CD4-positive, alpha-beta T cell treated with Interleukin-15 for 4 hours (primary cell): ENCODE measurements at regions not wholly inside any gene's neighbourhood (a gene's known extent, or its start where the extent isn't known, plus 50 kb on each side); places are given as distances from the start of the nearest gene placed in this dataset.
"Not testable (repeated sequence)": the region's sequence is repeated elsewhere in the genome, so short reads cannot be mapped to it uniquely, and the experiment has no call there.

Source experiments
- DNase-seq: peaks from one replicate; pipeline ENCODE4 v3.0.0-alpha.2; 2020; ENCODE audit warnings: low spot score

- no peak for DNase-seq
These were observed 191.1 kb downstream of the MAT2B start for GRCh38 chr5:163696579-163696887.

DNA sequence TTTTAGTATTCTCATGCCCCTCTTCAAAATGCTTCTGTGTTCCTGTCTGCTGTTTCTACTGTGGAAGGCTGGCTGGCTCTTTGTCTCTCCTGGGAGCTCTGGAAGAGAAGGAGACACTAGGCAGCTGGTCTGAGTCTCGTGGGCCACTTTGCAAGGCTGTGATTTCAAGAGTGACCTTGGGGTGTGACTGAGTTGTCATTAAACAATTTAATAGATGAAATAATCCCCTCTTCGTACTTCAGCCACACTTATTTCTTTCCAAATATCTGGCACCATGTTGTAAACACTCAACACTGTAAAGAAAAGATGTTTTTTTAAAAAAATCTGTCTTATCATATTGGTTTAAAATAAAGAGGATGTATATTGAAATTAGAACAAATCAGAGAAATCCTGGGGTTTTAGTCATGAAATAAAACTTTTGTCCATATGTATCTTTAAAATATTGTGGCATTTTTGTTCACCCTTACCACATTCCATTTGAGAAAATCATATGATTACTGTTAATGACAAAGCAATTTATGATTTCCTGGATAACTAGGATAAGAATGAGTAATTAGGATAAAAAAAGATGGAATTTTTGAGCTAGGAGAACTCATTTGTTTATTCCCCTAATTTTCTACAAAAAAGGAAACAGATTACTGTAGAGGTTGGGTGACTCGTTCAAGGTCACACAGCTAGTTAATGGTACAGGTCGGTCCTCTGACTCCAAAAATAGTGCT lies 200.8 kb downstream of the MAT2B start:
- DNase-seq: no peak

- DNase-seq: no peak
These were observed 206.6 kb downstream of the MAT2B start for GRCh38 chr5:163712011-163712410.

- no peak for DNase-seq
These were observed 212.9 kb downstream of the MAT2B start for GRCh38 chr5:163718272-163718671.

DNA sequence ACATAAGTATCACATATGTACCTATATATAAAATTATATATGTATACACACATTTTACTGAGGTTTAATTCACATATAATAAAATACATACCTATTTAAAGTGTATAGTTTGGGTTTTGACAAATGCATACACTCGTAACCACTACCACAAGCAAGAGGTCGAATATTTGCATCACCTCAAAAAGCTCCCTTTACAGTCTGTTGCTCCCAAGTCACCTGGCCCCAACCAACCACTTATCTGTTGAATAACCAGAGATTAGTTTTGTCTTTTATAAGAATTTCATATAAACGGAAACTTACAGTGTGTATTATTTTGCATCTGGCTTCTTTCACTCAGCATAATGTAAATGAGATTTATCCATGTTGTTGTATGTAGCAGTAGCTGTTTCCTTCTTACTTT lies 218.9 kb downstream of the MAT2B start:
- DNase-seq: no peak

DNA sequence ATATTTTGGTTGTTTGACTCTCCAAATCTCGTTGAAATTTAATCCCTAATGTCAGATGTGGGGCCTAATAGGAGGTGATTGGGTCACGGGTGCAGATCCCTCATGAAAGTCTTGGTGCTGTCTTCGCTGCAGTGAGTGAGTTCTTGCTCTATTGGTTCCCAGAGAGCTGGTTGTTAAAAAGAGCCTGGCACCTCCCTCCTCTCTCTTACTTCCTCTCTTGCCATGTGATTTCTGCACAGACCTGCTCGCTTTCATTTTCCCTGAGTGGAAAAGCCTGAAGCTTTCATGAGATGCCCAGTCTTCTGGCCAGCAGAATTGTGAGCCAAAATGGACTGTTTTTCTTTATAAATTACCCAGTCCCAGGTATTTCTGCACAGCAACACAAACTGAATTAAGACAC lies 221.6 kb downstream of the MAT2B start:
- DNase-seq: no peak

- DNase-seq: no peak
These were observed 224.9 kb downstream of the MAT2B start for GRCh38 chr5:163730206-163730756.

DNA sequence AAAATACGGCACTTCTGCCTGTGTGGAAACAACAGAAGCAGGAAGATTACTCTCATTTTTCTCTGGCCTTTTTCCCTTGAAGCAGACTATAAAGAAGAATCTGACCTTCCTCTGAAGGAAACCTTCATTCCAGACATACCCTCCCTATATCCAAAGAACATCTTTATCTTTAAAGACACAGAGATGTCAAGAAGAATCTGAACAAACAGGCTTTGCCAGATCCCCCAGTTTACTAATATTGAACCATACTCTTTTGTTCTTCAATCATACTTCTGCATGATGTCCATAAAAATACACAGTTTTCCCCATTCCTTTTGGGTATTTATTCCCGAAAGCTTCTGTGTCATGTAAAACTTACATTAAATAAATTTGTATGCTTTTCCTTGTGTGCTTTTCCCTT lies 225.8 kb downstream of the MAT2B start:
- no peak for DNase-seq

DNA sequence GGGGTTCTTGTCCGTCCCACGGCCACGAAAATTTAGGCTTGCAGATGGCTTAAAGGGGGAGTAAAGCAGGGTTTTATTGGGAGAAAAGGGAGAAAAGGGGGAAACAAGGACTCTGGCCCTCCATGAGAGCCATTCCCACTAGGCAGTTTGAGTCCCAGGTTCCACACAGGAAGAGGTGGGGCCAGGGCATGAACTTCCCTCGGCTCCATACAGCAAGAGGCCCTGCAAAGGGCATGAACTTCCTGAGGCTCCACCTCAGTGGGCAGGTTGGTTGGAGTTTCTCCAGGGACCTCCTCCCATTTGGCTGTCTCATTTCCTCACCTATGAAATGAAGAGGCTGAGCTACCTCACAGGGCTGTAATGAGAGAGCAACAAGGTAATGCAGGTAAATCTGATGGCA lies 229.7 kb downstream of the MAT2B start:
- no peak for DNase-seq

DNA sequence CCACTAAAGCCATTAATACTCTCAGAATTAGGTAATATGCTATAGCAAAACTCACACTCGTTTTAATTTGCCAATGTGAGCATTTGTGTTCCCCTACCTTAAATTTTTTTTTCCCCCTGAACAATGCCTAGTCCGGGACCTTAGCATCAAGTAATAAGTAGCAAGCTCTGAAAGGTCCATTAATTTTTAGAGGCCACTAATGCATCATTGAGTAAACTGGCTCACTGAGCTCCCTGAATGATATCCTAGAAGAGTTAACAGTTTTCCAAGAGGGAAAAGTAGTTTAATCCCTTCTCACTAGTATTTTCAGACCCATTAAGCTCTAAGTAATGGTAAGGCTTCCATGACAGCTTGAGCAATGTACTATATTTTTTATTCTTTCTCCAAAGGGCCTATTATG lies 242.2 kb downstream of the MAT2B start:
- DNase-seq: no peak

DNA sequence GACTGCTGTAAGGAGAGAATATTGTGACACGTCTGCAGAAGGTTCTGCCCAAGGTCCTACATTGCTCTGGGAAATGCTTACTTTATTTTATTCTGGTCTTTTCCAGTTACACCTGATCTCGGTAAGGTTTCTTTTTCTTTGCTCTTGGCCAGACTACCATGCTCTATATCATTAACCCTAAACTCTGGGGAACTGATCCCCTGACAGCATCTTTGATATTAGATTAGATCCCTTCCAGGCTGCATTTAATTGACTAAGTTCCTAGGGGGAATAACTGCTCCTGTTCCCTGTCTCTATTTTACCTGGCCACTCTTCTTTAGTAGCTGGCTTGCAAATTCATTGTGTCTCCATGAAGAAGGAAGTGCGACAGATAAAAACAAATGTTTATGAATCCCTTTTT lies 243.5 kb downstream of the MAT2B start:
- DNase-seq: no peak

DNA sequence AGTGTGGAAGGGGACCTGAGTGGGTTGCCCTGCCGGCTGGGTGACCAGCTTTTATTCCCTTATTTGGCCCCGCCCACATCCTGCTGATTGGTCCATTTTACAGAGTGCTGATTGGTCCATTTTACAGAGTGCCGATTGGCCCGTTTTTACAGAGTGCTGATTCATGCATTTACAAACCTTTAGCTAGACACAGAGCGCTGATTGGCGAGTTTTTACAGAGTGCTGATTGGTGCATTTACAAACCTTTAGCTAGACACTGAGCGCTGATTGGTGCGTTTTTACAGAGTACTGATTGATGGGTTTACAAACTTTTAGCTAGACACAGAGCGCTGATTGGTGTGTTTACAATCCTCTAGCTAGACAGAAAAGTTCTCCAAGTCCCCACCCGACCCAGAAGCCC lies 245.0 kb downstream of the MAT2B start:
- DNase-seq: not testable (repeated sequence)

GRCh38 chr5:163755505-163755904 lies 250.1 kb downstream of the MAT2B start:
- no peak for DNase-seq

- DNase-seq: no peak
These were observed 250.8 kb downstream of the MAT2B start for GRCh38 chr5:163756170-163756569.

GRCh38 chr5:163757344-163757743 lies 251.9 kb downstream of the MAT2B start:
- no peak for DNase-seq

DNA sequence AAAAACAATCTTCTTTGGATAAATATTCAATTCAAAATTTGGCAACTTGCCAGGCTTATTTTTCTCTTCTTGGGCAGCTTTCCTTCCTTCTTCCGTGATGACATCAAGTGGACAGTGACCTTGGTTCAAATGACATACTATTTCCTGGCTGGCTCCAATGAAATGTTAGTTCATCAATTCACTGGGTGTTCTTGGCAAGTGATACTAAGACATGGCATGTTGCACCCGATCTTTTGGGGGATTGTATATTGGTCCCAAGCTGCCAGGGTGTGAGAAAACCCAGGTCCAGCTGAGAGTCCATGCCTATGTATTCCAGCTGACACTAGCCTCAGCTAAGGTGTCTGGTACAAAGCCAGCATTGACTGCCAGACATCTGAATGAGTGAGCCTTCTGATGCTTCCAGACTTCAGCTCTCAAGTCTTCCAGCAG lies 252.9 kb downstream of the MAT2B start:
- DNase-seq: no peak

GRCh38 chr5:163759000-163759704 lies 253.7 kb downstream of the MAT2B start:
- DNase-seq: no peak

DNA sequence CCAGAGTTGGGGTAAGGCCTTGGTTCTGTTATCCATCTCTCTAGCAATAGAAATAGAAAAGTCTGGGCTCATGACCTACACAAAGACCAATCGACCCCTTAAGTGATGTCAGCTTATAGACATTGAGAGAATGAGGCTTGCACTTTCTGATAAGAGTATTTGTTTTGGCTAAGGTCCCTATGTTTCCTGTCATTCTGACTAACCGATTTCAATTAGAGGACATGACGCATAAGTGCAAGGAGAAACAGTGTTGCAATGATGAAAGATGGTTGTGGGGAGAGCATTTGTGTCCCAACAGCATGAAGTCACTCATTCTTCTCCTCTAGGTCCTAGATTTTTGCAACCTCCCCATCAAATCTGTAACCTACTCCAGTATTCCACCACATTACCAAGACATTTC lies 255.1 kb downstream of the MAT2B start:
- DNase-seq: no peak

- no peak for DNase-seq
These were observed 261.7 kb downstream of the MAT2B start for GRCh38 chr5:163766936-163767670.

DNA sequence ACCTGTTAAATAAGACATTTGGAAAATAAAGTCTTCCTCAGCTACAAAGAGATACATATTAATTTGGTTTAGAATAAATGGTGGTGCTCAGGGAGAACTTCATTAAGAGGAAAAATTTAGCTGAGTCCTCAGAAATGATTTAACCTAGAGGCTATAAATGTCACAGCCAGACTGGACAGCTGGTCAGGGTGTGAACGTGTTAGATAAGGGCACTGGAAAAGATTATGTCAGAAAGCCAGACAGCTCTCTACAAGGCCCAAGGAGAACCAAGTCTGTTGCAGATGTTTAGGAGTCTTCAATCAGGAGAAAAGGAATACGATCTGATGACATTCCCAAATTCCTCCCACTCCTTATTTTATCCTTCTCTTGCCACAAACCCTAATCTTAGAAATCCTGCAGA lies 265.2 kb downstream of the MAT2B start:
- DNase-seq: no peak

DNA sequence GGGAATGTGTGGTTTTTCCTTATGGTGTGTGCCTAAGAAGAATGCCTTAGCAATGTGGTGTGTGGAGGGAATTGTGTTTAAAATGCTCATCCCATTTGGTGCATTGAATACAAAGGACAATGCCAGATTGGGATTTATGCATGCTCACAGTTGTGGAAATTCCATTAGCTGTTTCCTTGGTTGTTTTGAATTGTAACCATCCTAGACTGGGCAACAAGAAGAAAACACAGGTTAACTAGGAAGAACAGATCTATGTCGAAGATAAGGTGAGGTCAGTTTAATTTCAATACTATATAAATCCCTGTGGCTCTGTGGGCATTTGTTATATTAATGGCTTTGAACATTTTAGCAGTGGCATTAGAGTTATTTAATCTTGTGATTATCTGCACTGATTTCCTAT lies 266.8 kb downstream of the MAT2B start:
- no peak for DNase-seq

GRCh38 chr5:163772644-163773043 lies 267.2 kb downstream of the MAT2B start:
- DNase-seq: no peak

DNA sequence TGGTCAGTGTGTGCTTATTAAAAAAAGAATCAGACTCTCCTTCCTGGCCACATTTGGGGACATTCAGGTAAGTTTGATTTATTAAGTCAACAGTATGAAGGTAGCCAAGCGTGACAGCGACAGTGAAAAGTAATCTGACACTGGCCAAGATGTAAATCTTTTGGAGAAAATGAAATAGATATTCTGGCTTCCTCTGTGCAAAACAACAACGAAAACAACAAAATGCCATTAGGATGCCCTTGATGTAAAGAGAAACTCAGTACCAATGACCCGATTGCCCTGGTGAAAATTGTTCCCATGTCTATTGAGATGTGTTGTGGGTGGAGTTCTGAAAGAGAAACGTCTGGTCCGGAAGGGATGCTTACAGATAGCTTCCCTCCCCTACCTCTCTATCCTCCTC lies 267.8 kb downstream of the MAT2B start:
- no peak for DNase-seq
